ENCODE measurements at regions not wholly inside any gene's neighbourhood (a gene's known extent, or its start where the extent isn't known, plus 50 kb on each side); places are given as distances from the start of the nearest gene placed in this dataset.

DNA sequence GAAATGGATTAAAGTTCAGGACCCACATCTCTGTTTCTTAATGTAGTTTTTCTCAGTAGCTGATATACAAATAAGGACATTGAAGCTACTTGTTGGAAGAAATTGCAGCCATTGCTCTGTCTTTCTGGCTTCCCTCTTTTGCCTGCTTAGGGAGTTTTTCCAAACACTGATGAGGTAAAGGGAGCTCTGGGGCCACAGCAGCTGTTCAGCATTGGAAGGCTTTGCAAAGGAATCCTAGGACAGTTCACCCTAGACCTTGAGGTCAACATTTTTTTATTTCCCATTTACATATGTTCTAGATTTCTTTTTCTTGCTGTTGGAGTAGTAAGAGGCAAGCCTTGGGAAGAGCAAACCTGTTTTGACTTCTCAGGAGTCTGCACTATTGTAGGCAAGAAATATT lies 126.9 kb upstream of the PLPPR5 start:
- Histone ChIP-seq H2BK20ac (ENCODE audit: low read length) (no peak overlapping the region), H2BK120ac (replicated peaks; ENCODE audit: low read depth, low read length) (no peak overlapping the region), H3K9me3 (ENCODE audit: insufficient read depth in 2 of 2, low read depth in 1 of 2, low read length in 1 of 2) (peaks cover under 1 to 4% of the 10 kb centered on the region in 2 experiments; a peak in 1 of 4 replicates), H4K91ac (replicated peaks; ENCODE audit: insufficient read length, low read length) (no peak overlapping the region), H3K36me3 (ENCODE audit: control insufficient read depth in 2 of 4, insufficient read depth in 4 of 4, low read length in 3 of 4) (peaks cover 0 to 3% (median 1%) of the 10 kb centered on the region in 4 experiments; a peak in 3 of 8 replicates), H3K14ac (ENCODE audit: insufficient read length) (no peak overlapping the region), H4K5ac (ENCODE audit: insufficient read length, low read depth, low read length) (no peak overlapping the region), H2BK12ac (ENCODE audit: low read depth, low read length) (no peak overlapping the region), H2AK5ac (ENCODE audit: low read depth, low read length) (no peak overlapping the region), H3K4me3 (ENCODE audit: extremely low read depth in 1 of 4, insufficient read depth in 2 of 4, low read depth in 3 of 4, low read length in 4 of 4) (no peak overlapping the region), H3K23me2 (ENCODE audit: low read depth, low read length) (no peaks in the 10 kb centered on the region), H2BK5ac (ENCODE audit: low read depth, low read length) (no peak overlapping the region), H3K27ac (ENCODE audit: low read depth, low read length) (no peak overlapping the region), H3K4me2 (ENCODE audit: insufficient read depth in 1 of 2, low read depth in 2 of 2, low read length in 2 of 2) (no peak overlapping the region), H2AFZ (ENCODE audit: low read length) (peak overlapping the region; percentile 86), H3K27me3 (replicated peaks in 1 of 4; ENCODE audit: control insufficient read depth in 3 of 4, extremely low read depth in 1 of 4, insufficient read depth in 3 of 4, low read length in 3 of 4) (no peaks in the 10 kb centered on the region), H4K8ac (ENCODE audit: extremely low read depth, insufficient read depth, low read length) (no peak overlapping the region), H4K20me1 (replicated peaks in 1 of 2; ENCODE audit: control insufficient read depth in 1 of 2, insufficient read depth in 2 of 2, low read length in 2 of 2) (no peaks in the 10 kb centered on the region), H3K9ac (replicated peaks in 1 of 4; ENCODE audit: extremely low read depth in 1 of 4, low read depth in 3 of 4, low read length in 3 of 4) (no peak overlapping the region), H3K79me2 (ENCODE audit: control insufficient read depth in 1 of 2, insufficient read depth in 2 of 2, low read length in 2 of 2) (no peaks in the 10 kb centered on the region), H3K4me1 (replicated peaks in 1 of 4; ENCODE audit: control insufficient read depth in 3 of 4, insufficient read depth in 4 of 4, low read length in 3 of 4) (peaks cover 0 to 2% (median 0%) of the 10 kb centered on the region in 4 experiments; a peak in 3 of 7 replicates), H3K79me1 (ENCODE audit: low read depth, low read length) (no peaks in the 10 kb centered on the region), H3K23ac (ENCODE audit: insufficient read length) (no peak overlapping the region), H2BK15ac (ENCODE audit: low read length) (no peak overlapping the region), H3K56ac (replicated peaks; ENCODE audit: insufficient read length, low read depth, low read length) (no peak overlapping the region), H3K18ac (ENCODE audit: extremely low read depth, low read length) (no peak overlapping the region), H3K4ac (replicated peaks; ENCODE audit: insufficient read length, low read depth, low read length) (no peak overlapping the region)
- DNase-seq (ENCODE audit: low read depth in 1 of 2, low spot score in 2 of 2) (no peak), FAIRE-seq (no peak)
- ChIA-PET CTCF (ENCODE audit: partially characterized antibody) (no interaction called here), POLR2A (ENCODE audit: partially characterized antibody) (no interaction called here)
- no peak for TF ChIP-seq HDAC6 (IDR thresholded peaks at IDR 0.05; ENCODE audit: low read depth, low read length)
- no peak for TF ChIP-seq TEAD4 (IDR thresholded peaks at IDR 0.05; ENCODE audit: low read depth, low read length)
- TF ChIP-seq RFX5 (IDR thresholded peaks at IDR 0.05; ENCODE audit: borderline replicate concordance, low read depth, low read length), result no peak
- no peak for TF ChIP-seq KDM5A (IDR thresholded peaks at IDR 0.05; ENCODE audit: low read length)
- no peak for TF ChIP-seq SIX5 (IDR thresholded peaks at IDR 0.05; ENCODE audit: low read depth, low read length)
- no peak for TF ChIP-seq SUZ12 (IDR thresholded peaks at IDR 0.05; ENCODE audit: low read length)
- TF ChIP-seq RBBP5 (IDR thresholded peaks at IDR 0.05; ENCODE audit: borderline replicate concordance, low read depth, low read length), result no peak
- TF ChIP-seq FOSL1 (IDR thresholded peaks at IDR 0.05; ENCODE audit: insufficient read depth, low read depth, low read length), result no peak
- no peak for TF ChIP-seq ZNF274 (IDR thresholded peaks at IDR 0.05; ENCODE audit: borderline replicate concordance, extremely low read depth, low read length)
- no peak for TF ChIP-seq BACH1 (IDR thresholded peaks at IDR 0.05; ENCODE audit: low read length)
- no peak for TF ChIP-seq BCL11A (IDR thresholded peaks at IDR 0.05; ENCODE audit: low read depth in 2 of 2, low read length in 2 of 2)
- no peak for TF ChIP-seq SAP30 (IDR thresholded peaks at IDR 0.05; ENCODE audit: insufficient read depth, insufficient replicate concordance, low read length)
- TF ChIP-seq POLR2AphosphoS5 (IDR thresholded peaks at IDR 0.05; ENCODE audit: low read depth, low read length), result no peak
